NAMALWA (cell line): ENCODE measurements at regions not wholly inside any gene's neighbourhood (a gene's known extent, or its start where the extent isn't known, plus 50 kb on each side); places are given as distances from the start of the nearest gene placed in this dataset.

Experiments used
- DNase-seq: peaks from one replicate; pipeline ENCODE4 v3.0.0-alpha.2; 2015; ENCODE audit warnings: low spot score

DNA sequence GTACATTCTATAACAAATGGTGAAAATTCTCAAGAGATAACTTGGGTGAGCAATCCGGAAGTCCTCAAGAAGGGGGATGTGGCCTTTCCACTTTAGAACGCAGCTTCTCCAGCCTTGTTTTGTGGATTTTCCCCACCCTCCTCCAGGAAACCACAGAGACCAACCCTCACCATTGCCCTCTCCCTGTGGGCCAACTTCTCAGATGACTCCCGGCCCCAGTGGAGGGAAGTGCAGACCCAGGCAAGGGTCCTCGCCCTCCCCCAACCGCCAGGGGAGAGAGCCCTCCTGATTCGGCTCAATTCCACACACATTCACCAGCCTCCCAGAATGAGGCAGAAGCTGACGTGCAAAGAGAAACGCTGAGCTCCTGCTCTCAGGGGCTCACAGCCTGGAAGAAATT is 277.2 kb downstream of the EIPR1 start:
- DNase-seq: no peak

- no peak for DNase-seq
Observed at GRCh38 chr2:3099860-3100234, 277.8 kb downstream of the EIPR1 start.

- no peak for DNase-seq
Observed at GRCh38 chr2:3099145-3099859, 278.3 kb downstream of the EIPR1 start.

DNA sequence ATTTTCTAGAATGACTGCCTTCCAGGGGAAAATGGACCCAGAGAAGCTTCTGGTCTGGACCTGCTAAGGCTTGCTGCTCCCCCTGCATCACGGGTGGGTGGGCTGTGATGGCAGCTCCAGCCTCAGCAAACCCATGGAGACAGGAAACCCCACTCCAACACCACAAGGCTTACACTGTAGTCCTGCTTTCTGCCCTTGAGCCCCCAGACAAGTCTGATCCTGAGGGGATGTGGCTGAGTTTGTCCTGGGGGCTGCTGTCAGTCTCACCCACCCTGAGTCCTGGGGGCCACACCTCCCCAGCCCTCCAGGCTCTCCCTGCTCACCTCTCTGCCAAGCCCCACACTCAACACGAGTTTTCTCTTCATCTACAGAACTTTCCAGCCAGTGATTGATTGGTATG is 279.4 kb downstream of the EIPR1 start:
- no peak for DNase-seq

- no peak for DNase-seq
Observed at GRCh38 chr2:3097804-3098203, 279.8 kb downstream of the EIPR1 start.

GRCh38 chr2:3094999-3095958 is 282.3 kb downstream of the EIPR1 start:
- DNase-seq: no peak

DNA sequence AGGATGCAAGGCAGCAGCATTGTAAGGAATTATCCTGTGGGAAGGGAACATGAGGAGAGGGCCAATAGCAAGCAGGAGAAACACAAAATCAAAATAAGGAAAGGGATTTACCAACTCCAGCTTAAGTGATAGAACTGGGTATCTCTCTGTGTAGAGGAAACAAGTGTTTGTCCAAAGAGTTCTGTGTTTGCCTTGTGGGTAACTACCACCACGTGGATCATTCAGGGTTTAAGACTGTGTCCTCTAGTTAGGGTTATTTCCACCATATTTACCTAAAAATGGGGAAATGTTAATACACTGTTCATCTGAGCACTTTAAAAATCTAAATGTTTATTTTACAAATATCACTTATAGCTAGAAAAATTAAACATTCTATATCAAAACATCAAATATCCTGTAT is 283.3 kb downstream of the EIPR1 start:
- no peak for DNase-seq

DNA sequence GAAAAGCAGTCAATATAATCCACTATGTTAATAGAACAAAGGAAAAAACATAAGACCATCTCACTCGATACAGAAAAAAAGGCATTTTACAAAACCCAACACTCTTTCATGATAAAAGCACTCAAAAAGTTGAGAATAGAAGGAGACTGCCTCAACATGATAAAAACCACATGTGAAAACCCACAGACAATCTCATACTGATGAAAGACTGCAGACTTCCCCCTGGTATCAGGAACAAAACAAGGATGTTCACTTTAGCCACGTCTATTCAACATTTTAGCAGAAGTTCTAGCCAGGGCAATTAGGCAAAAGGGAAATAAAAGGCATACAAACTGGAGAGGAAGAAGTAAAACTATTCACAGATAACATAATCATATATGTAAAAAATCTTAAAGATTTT is 285.9 kb downstream of the EIPR1 start:
- DNase-seq: no peak

DNA sequence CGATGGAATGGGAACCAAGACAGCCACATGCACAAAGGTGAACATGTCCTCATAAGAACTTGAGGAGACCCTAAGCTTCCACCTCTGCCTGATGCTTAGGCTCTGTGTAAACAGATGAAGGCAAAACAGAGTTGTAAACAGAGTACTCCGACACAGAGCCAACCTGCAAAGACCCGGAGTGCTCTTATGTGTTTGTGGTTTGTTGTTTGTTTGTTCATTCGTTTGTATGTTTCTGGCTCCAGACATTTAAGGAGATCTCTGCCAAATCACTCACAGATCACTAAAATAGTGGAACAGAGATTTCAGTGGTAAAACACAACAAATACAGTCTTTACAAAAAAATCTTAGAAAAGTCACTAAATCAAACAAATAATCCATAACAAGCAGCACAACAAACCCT is 294.9 kb downstream of the EIPR1 start:
- DNase-seq: no peak

- DNase-seq: no peak
Observed at GRCh38 chr2:3079959-3080948, 297.4 kb downstream of the EIPR1 start.

DNA sequence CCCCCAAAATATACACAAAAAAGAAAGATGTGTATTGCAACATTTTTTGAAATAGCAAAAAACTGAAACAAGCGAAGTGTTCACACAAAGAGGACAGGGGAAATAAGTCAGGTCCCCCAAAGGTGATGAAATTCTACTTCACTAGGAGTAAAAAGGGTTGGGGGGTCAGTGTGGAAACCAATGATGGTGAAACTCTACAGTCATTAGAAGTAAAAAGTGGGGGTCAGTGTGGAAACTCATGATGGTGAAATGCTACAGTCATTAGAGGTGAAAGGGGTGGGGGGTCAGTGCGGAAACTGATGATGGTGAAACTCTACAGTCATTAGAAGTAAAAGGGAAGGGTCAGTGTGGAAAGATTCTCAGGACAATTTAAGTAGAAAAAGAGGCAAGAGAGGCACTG is 298.2 kb downstream of the EIPR1 start:
- DNase-seq: no peak

- DNase-seq: no peak
Observed at GRCh38 chr2:3078684-3079083, 298.9 kb downstream of the EIPR1 start.

DNA sequence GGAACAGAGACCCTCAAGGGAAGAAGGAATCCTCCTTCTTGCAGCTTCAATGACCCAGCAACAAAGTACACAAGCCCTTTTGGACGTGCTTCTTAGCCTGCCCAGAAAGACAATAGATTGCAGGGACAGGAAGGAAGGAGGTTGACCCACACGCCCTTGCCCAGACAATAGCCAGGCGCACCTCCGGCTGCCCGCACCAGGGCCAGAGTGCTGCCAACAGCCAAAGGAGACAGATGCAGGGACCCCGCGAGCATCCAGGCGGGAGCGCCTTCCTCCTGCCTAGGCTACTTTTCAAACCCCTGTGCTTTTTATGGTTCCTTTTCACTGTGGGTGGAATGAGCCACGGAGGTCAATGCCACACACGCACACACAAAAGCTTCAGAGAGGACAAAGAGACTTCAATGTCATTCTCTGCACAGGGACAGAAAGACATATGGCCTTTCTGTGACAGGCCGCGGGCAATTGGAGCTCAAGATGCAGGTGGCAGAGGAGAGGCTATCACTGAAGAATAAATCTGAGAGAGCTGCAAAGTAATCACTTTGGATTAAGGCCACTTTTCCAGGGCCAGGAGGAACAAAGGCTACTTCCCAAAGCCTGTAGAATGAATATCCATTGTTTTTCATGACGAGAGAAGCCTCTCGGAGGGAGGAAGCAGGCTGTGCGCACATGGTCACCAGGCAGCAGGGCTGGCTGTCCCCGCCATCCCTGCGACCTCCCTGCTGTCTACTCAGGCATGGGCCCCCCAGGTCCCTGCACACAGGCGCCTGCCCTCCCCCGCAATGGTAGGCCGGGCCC is 300.6 kb downstream of the EIPR1 start:
- no peak for DNase-seq

DNA sequence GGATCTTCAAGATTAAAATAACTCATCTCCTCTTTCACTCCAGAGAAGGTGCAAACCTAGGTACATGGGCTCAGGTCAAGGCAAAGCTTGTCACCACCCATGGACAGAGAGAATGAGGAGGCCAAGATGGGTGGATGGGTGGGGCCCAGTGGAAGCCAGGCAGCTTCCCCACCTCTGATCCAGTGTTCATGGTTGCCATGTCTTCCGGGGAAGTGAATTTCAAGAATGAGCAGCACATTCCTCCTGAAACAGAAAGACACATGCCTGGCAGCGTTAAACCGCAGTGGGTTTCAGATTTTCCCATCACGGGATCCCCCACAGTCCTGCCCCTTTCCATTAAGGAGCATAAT is 301.7 kb downstream of the EIPR1 start:
- no peak for DNase-seq

DNA sequence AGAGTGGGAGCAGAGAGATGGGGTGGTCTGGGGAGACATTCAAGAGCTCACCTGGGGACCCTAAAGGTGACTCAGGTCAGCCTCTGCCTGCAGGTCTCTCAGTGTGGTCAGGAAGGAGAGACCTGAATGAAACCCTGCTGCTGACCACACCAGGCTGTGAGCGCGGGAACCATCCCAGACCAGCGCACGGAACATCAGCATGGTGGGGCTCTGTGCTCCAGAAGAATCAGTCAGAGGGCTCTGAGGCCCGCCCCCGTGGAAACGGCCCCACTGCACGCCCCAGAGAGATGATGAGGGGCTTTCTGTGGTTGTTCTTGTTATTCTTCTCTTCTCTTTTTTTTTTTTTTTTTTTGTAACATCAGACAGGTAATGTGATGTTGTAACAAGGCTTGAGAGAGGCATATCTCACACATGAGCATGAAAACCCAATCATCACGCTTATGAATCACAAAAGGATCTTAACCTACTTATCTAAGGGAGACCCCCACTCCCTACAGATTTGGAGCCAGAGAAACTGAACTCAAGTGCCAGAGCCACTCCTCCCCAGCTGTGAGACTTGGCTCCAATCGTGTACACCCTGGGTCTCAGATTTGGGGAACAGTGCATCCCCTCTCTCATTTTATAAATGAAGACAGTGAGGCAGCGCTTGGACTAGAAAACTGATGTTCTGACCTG is 302.2 kb downstream of the EIPR1 start:
- DNase-seq: no peak

DNA sequence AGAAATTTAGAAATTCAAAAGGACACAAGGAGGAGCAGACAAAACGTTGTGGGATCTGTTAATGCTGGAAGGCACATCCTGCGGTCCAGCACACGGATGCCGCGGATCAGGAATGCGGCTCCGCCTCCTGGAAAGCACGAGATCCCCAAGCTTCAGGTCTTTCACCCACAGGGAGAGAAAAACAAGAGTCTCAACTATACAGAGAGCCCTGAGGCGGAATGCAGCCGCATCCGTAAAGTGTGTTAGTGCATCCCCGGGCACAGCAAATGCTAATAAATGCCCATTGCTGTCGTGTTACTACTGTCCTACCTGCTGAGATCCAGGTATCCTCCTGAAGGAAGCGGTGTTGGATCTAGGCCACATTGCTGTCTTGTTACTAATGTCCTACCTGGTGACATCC is 303.9 kb downstream of the EIPR1 start:
- no peak for DNase-seq

DNA sequence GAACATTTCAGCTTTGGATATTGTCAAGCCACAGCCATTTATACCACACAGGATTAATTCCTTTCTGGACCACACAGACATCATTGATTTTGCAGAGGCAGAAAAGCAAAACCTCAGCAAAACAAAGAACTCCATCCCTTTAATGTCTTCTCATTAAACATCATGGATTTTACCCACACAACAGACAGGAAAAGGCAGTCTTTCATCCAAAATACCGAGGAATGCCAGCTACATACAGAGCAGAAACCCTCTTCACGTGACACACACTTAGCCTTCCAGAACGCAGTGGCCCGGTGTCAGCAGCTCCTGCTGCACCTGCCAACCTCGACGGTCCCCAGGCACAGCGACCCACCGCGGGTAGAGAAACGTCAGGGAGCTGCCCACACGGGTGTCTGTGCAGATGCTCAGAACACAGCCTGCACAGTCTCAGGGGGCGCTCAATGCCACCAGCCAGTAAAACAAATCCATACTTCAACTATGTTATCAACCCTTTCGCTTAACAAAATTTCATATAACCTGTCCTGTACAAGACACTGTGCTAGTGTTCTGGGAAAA is 304.5 kb downstream of the EIPR1 start:
- DNase-seq: no peak

GRCh38 chr2:3071685-3072263 is 305.8 kb downstream of the EIPR1 start:
- no peak for DNase-seq

DNA sequence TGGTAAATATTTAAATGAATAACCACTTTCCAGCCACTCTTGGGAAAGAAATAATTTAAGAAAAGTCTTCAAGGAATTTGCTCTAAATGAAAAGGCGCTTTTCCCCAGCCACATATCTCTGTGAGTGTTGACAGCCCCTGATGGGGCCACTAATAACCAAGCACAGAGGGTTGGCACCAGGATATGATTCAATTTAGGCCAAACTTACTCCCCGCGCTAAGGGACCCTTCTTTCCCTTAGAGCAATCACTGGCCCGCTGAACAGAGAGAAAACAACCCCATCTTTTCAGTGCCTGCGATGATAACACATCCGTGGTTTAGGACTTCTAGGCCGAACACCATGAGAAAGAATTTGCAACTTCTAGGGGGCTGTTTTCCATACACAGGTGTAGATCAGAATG is 310.8 kb downstream of the EIPR1 start:
- DNase-seq: no peak

- DNase-seq: no peak
Observed at GRCh38 chr2:3065928-3066327, 311.7 kb downstream of the EIPR1 start.
